ENCODE measurements at regions not wholly inside any gene's neighbourhood (a gene's known extent, or its start where the extent isn't known, plus 50 kb on each side); places are given as distances from the start of the nearest gene placed in this dataset.

DNA sequence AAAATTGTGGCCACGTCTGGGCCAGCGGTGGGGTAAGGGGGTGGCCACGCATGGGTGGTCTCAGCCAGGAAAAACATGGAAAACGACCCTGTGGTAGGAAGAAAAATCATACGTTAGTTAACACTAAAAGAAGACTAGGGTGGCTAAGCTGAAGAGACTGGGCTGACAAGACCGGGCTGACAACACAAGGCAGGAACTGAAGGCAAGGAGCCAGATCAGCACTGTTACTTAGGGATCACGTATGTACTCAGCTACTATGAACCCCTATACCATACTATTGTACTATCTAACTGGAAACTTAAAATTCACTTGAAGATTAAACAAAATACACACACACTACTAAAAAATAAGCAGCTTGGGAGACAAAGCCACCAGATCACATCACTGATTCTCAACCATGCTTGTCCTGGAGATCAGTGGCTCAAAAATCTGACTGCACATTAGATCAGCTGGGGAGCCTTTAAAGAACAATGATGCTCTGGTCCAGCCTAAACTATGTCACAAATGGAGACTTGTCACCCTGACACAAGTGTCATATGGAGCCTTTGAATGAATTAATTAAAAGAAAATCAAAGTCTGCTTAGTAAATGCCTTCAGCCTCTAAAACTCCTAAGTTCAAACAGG lies 442.2 kb downstream of the SHQ1 start:
- no peak for DNase-seq (ENCODE audit: low spot score in 2 of 2)
- Histone ChIP-seq H3K27ac (peak overlapping the region in 3 of 4 donors; percentile 4 to 29 (median 26)), H3K27me3 (no peaks in the 10 kb centered on the region), H3K4me3 (no peak overlapping the region), H3K36me3 (no peaks in the 10 kb centered on the region), H3K4me1 (peaks cover 0 to 96% (median 32%) of the 10 kb centered on the region in 4 donors), H3K9me3 (no peaks in the 10 kb centered on the region)
- 21 to 23% methylated on average over 6 to 7 of the region's 7 CpGs for WGBS, 2 donors
- no peak for TF ChIP-seq EP300 (IDR thresholded peaks at IDR 0.05)

DNA sequence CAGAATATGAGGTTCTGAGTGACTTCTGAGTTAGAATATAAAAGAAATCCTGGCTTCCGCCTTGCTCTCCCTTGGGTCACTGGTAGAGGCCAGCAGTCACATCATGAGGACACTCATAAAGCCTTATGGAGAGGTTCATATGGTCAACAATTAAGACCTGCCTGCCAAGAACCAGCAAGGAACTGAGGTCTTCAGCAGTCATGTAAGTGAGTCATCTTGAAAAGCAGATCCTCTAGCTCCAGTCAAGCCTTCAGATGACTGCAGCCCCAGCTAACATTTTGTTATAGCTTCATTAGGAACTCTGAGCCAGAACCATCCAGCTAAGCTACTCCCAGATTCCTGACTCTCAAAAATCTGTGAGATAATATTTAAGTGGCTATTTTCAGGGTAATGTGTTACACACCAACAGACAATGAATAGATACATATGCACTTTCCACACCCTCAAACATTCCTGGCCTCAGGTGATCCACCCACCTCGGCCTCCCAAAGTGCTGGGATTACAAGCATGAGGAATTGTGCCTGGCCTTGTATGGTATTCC lies 447.2 kb downstream of the SHQ1 start:
- H3K27me3 ChIP-seq = no peaks in the 10 kb centered on the region
- TF ChIP-seq EP300 (IDR thresholded peaks at IDR 0.05) (no peak), CTCF (IDR thresholded peaks at IDR 0.05) (no peak), POLR2A (IDR thresholded peaks at IDR 0.05) (no peak)
- H3K4me3 ChIP-seq = no peak overlapping the region
- H3K9me3 ChIP-seq = no peaks in the 10 kb centered on the region
- H3K4me1 ChIP-seq = peaks cover 0 to 76% (median 18%) of the 10 kb centered on the region in 4 donors
- no peak for DNase-seq (ENCODE audit: low spot score in 2 of 2)
- WGBS, 2 donors = 89 to 95% methylated on average over 2 of the region's 2 CpGs
- H3K27ac ChIP-seq = no peak overlapping the region
- H3K36me3 ChIP-seq = no peaks in the 10 kb centered on the region

GRCh38 chr3:72398781-72399180 lies 449.5 kb downstream of the SHQ1 start:
- no peak for DNase-seq (ENCODE audit: low spot score in 2 of 2)
- no peak for TF ChIP-seq CTCF (IDR thresholded peaks at IDR 0.05)
- TF ChIP-seq POLR2A (IDR thresholded peaks at IDR 0.05) = no peak
- no peak for TF ChIP-seq EP300 (IDR thresholded peaks at IDR 0.05)
- 61 to 68% methylated on average over 3 of the region's 3 CpGs for WGBS, 2 donors
- peaks cover 0 to 65% (median 7%) of the 10 kb centered on the region in 4 donors for H3K4me1 ChIP-seq
- H3K4me3 ChIP-seq = no peak overlapping the region
- H3K27me3 ChIP-seq = no peaks in the 10 kb centered on the region
- H3K9me3 ChIP-seq = no peaks in the 10 kb centered on the region
- H3K36me3 ChIP-seq = no peaks in the 10 kb centered on the region
- H3K27ac ChIP-seq = no peak overlapping the region

DNA sequence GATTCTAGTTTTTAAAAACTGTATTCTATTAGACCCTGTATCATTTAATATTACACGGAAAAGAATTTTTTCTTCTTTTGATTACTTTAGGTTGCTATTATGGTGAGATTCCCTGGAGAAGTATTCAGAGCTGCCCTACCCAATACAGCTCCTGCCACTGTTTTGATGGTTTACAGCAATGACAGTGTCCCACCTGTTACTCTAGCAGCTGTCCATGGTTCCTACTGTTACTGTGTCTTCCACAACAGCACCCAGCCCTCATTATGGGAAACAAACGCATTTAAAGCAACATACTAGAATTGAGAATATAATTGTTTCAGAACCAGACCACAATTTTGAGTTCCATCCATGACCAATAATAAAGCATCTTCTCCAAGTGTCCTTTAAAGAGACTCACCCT lies 450.7 kb downstream of the SHQ1 start:
- H3K4me1 ChIP-seq = peaks cover 0 to 61% (median 5%) of the 10 kb centered on the region in 4 donors
- H3K36me3 ChIP-seq = no peaks in the 10 kb centered on the region
- no peak for DNase-seq (ENCODE audit: low spot score in 2 of 2)
- H3K27me3 ChIP-seq = no peaks in the 10 kb centered on the region
- WGBS, 2 donors = 59 to 79% methylated on average over 2 of the region's 2 CpGs
- TF ChIP-seq CTCF (IDR thresholded peaks at IDR 0.05) (no peak), POLR2A (IDR thresholded peaks at IDR 0.05) (no peak), EP300 (IDR thresholded peaks at IDR 0.05) (no peak)
- no peaks in the 10 kb centered on the region for H3K9me3 ChIP-seq
- no peak overlapping the region for H3K27ac ChIP-seq
- H3K4me3 ChIP-seq = no peak overlapping the region

GRCh38 chr3:72396899-72397298 lies 451.3 kb downstream of the SHQ1 start:
- no peak for TF ChIP-seq EP300 (IDR thresholded peaks at IDR 0.05)
- no peak for TF ChIP-seq CTCF (IDR thresholded peaks at IDR 0.05)
- no peak for TF ChIP-seq POLR2A (IDR thresholded peaks at IDR 0.05)
- no peak overlapping the region for H3K4me3 ChIP-seq

More at GRCh38 chr3:72396899-72397298, 451.3 kb downstream of the SHQ1 start:
- Histone ChIP-seq H3K27ac (no peak overlapping the region), H3K4me1 (peaks cover 0 to 61% (median 9%) of the 10 kb centered on the region in 4 donors), H3K36me3 (no peaks in the 10 kb centered on the region), H3K9me3 (no peaks in the 10 kb centered on the region), H3K27me3 (no peaks in the 10 kb centered on the region)
- no peak for DNase-seq (ENCODE audit: low spot score in 2 of 2)
- WGBS, 2 donors = 79 to 84% methylated on average over 7 of the region's 7 CpGs
